Prostate gland (tissue), 2 donors: ENCODE measurements at regions not wholly inside any gene's neighbourhood (a gene's known extent, or its start where the extent isn't known, plus 50 kb on each side); places are given as distances from the start of the nearest gene placed in this dataset.

Experiments
- DNase-seq: peaks from one replicate; pipeline ENCODE4 v3.0.0-alpha.2; 2019; ENCODE audit warnings: low spot score
- H3K27ac ChIP-seq, 2 donors: fragments of 200-600 bp; sonication (generic); 2 replicates each; pipeline ENCODE4 v1.5.1; 2017 to 2019
- H3K27me3 ChIP-seq: fragments of 200-600 bp; sonication (generic); replicated peaks from 2 replicates; pipeline ENCODE4 v1.5.1; 2019; ENCODE audit not compliant: insufficient read depth
- H3K36me3 ChIP-seq, 2 donors: fragments of 200-600 bp; sonication (generic); 1 replicate in 1 of 2; 2 replicates in 1 of 2; pipeline versions ENCODE4 v1.5.1 to v1.8.1; 2017 to 2019
- H3K4me1 ChIP-seq: fragments of 200-600 bp; sonication (generic); replicated peaks from 2 replicates; pipeline ENCODE4 v1.5.1; 2019
- H3K4me3 ChIP-seq, 2 donors: fragments of 200-600 bp; sonication (generic); 2 replicates each; pipeline ENCODE4 v1.5.1; 2017 to 2019
- H3K9me3 ChIP-seq: fragments of 200-600 bp; sonication (generic); 2 replicates; pipeline ENCODE4 v1.5.1; 2017
- CTCF ChIP-seq, 4 experiments: fragments of 200-600 bp in 2 of 4; fragments of 450-650 bp in 2 of 4; sonication (generic) in 2 of 4; IDR thresholded peaks; 1 replicate in 3 of 4; 2 replicates in 1 of 4; pipeline ENCODE4 v1.5.1; 2016 to 2019; ENCODE audit warnings: antibody characterized with exemption in 4 of 4, mild to moderate bottlenecking in 2 of 4, moderate library complexity in 2 of 4
- POLR2A ChIP-seq: fragments of 450-650 bp; IDR thresholded peaks from one replicate; pipeline ENCODE4 v1.6.1; 2016; ENCODE audit warnings: antibody characterized with exemption, mild to moderate bottlenecking
- POLR2AphosphoS5 ChIP-seq: sonication (generic); formaldehyde crosslinking; IDR thresholded peaks from one replicate; pipeline ENCODE4 v1.6.1; 2017; ENCODE audit warnings: antibody characterized with exemption
- WGBS: methylation state at CpG from one replicate; pipeline ENCODE4 v1.1.5; 2018; 5-methylcytosine and 5-hydroxymethylcytosine counted together
- intact Hi-C: fragments of 100-400 bp; cut with DNase I; formaldehyde crosslinking; loops from one replicate; pipeline ENCODE4 v1.14.2; 2022

DNA sequence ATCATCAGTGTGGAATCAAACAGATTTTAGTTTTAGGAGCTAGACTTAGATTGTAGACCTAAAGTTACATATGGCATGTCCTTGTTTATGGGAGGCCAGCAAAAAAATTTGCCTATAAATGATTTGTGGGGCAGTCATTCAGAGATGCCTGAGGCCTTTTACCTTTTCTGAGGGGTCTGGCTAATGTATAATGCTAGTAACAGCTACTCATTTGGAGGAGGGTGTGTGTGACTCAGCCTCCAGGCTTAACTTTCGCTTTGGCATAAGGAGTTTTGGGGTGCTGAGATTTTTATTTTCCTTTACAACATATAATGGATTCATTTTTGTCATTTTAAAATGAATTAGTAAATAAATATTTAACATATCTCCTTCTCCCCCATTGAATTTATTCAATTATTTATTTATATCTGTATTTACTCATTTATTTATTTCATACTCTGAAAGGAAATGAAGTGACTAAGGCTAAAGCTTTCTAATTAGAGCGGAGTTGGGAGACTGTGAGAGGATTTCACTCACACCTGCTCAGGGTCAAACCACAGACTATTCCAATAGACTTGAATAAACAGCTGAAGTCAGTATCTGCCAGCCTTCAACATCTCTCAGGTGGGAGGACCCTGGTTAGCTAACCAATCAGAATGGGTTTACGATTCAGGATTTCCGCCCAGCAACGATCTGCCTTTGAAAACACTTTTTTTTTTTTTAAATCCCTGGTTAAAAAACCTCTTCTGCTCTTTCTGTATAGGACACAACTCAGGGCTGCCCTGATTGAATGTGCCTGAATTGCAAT, 487.5 kb upstream of the SGCD start:
- 80% methylated on average over 5 of the region's 5 CpGs for WGBS
- TF ChIP-seq POLR2AphosphoS5 (no peak), CTCF (IDR thresholded peaks at IDR 0.05) (no peak), POLR2A (no peak)
- Histone ChIP-seq H3K4me3 (no peak overlapping the region), H3K36me3 (no peaks in the 10 kb centered on the region), H3K27ac (no peak overlapping the region), H3K9me3 (no peaks in the 10 kb centered on the region), H3K27me3 (no peaks in the 10 kb centered on the region), H3K4me1 (no peaks in the 10 kb centered on the region)
- intact Hi-C loops: no loop called here
- DNase-seq: no peak

DNA sequence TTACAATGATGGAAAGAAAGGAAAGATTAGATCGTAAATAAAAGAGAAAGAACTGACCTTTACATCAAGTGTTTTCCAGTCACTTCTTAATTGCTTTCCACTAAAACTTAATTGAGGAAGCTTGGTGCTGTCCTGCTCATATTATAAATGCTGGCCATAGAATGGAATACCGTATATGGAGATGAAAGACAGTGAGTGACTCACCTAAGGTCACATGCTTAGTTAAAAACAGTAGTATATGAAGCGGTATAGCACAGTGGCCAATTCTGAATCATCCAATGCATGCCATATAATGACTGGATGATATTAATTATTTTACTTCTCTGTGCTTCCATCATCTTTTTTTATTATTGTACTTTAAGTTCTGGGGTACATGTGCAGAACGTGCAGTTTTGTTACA, 482.4 kb upstream of the SGCD start:
- Histone ChIP-seq H3K4me1 (no peaks in the 10 kb centered on the region), H3K36me3 (no peaks in the 10 kb centered on the region), H3K27me3 (no peaks in the 10 kb centered on the region), H3K4me3 (no peak overlapping the region), H3K27ac (no peak overlapping the region), H3K9me3 (no peaks in the 10 kb centered on the region)
- DNase-seq: no peak
- TF ChIP-seq POLR2A (no peak), CTCF (IDR thresholded peaks at IDR 0.05) (no peak), POLR2AphosphoS5 (no peak)
- WGBS: 86% methylated on average over 4 of the region's 4 CpGs
- intact Hi-C loops: no loop called here

GRCh38 chr5:155850370-155850769, 476.6 kb upstream of the SGCD start:
- Histone ChIP-seq H3K27ac (no peak overlapping the region), H3K4me1 (no peaks in the 10 kb centered on the region), H3K27me3 (no peaks in the 10 kb centered on the region), H3K36me3 (no peaks in the 10 kb centered on the region), H3K4me3 (no peak overlapping the region), H3K9me3 (no peaks in the 10 kb centered on the region)
- intact Hi-C loops: no loop called here
- DNase-seq: no peak
- WGBS: 51% methylated on average over 3 of the region's 3 CpGs
- TF ChIP-seq CTCF (IDR thresholded peaks at IDR 0.05) (no peak), POLR2AphosphoS5 (no peak), POLR2A (no peak)

DNA sequence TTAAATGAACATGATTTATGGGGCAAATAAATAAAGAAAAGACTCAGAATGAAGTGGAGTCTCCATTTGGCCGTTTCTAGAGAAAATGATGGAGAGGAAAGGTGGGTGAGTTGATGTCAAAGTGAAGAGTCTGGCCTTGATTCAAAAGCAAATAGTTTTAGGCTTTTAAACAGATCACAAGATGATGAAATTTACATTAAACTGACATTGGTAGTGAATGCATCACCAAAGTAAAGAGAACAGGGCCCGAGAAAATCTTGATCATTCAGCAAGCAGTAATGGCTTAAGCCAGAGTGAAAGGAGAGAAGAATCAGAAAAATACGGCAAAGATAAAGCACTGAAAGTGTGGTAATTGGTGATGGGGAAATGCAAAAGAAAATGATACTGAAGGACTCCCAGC, 460.0 kb upstream of the SGCD start:
- WGBS: 69% methylated on average over 3 of the region's 3 CpGs
- no peak overlapping the region for H3K27ac ChIP-seq
- no peak for DNase-seq
- no peaks in the 10 kb centered on the region for H3K27me3 ChIP-seq
- H3K4me1 ChIP-seq: no peaks in the 10 kb centered on the region
- no peak overlapping the region for H3K4me3 ChIP-seq
- no peaks in the 10 kb centered on the region for H3K36me3 ChIP-seq
- no peaks in the 10 kb centered on the region for H3K9me3 ChIP-seq
- no peak for TF ChIP-seq POLR2A
- TF ChIP-seq CTCF (IDR thresholded peaks at IDR 0.05): no peak
- TF ChIP-seq POLR2AphosphoS5: no peak
- intact Hi-C loops: no loop called here

GRCh38 chr5:155867522-155868088, 459.4 kb upstream of the SGCD start:
- no peaks in the 10 kb centered on the region for H3K4me1 ChIP-seq
- H3K36me3 ChIP-seq: no peaks in the 10 kb centered on the region
- no peak overlapping the region for H3K4me3 ChIP-seq
- 89% methylated on average over 2 of the region's 2 CpGs for WGBS
- H3K27me3 ChIP-seq: no peaks in the 10 kb centered on the region
- no peak for TF ChIP-seq POLR2AphosphoS5
- no peak for TF ChIP-seq CTCF (IDR thresholded peaks at IDR 0.05)
- TF ChIP-seq POLR2A: no peak
- H3K27ac ChIP-seq: no peak overlapping the region
- no peak for DNase-seq
- intact Hi-C loops: no loop called here
- H3K9me3 ChIP-seq: no peaks in the 10 kb centered on the region
